Nephron (organoid): ENCODE measurements at regions not wholly inside any gene's neighbourhood (a gene's known extent, or its start where the extent isn't known, plus 50 kb on each side); places are given as distances from the start of the nearest gene placed in this dataset.

Experiments used
- H3K27ac Mint-ChIP-seq, 3 experiments: 2 replicates each; pipeline ENCODE4 v1.8.0; 2020; ENCODE audit warnings: mixed read lengths in 3 of 3, mild to moderate bottlenecking in 2 of 3, moderate library complexity in 1 of 3
- H3K27me3 Mint-ChIP-seq: 2 replicates; pipeline ENCODE4 v1.8.0; 2021; ENCODE audit warnings: low read depth, mild to moderate bottlenecking, moderate library complexity, mixed read lengths
- H3K36me3 Mint-ChIP-seq: 2 replicates; pipeline ENCODE4 v1.8.0; 2020; ENCODE audit warnings: low read depth, mixed read lengths
- H3K4me1 Mint-ChIP-seq: 2 replicates; pipeline ENCODE4 v1.8.0; 2020; ENCODE audit warnings: mixed read lengths
- H3K4me3 Mint-ChIP-seq, 3 experiments: 2 replicates each; pipeline ENCODE4 v1.8.0; 2020; ENCODE audit warnings: mild to moderate bottlenecking in 3 of 3, mixed read lengths in 3 of 3, moderate library complexity in 2 of 3
- H3K9me3 Mint-ChIP-seq: 2 replicates; pipeline ENCODE4 v1.8.0; 2020; ENCODE audit warnings: mixed read lengths
- TF ChIP-seq, protein P1 (sequence below), 3 experiments: fragments of 200-600 bp; sonication (generic); IDR thresholded peaks; one replicate each; pipeline ENCODE4 v1.5.0; 2021; ENCODE audit warnings: antibody characterized with exemption in 3 of 3; ENCODE audit not compliant: unreplicated experiment in 3 of 3

DNA sequence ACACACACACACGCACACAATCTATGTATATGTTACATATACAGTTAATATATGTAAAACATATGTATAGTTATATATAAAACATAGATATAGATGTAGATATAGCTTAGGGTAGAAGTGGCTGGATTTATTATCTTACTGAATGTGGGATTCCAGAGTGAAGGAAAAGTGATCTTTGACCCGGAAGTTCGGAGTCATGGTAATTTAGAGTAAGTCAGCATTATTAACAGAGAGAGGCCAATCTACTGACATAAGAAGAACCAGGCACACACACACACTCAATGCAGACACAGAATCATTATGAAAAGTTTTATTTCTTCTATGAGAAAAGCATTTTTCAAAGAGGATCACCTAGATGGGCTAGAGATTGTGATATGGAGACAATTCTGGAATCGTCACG, 384.2 kb upstream of the NOVA1 start:
- TF ChIP-seq, protein P1, sequence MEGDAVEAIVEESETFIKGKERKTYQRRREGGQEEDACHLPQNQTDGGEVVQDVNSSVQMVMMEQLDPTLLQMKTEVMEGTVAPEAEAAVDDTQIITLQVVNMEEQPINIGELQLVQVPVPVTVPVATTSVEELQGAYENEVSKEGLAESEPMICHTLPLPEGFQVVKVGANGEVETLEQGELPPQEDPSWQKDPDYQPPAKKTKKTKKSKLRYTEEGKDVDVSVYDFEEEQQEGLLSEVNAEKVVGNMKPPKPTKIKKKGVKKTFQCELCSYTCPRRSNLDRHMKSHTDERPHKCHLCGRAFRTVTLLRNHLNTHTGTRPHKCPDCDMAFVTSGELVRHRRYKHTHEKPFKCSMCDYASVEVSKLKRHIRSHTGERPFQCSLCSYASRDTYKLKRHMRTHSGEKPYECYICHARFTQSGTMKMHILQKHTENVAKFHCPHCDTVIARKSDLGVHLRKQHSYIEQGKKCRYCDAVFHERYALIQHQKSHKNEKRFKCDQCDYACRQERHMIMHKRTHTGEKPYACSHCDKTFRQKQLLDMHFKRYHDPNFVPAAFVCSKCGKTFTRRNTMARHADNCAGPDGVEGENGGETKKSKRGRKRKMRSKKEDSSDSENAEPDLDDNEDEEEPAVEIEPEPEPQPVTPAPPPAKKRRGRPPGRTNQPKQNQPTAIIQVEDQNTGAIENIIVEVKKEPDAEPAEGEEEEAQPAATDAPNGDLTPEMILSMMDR (IDR thresholded peaks at IDR 0.05; ENCODE audit: unreplicated experiment in 3 of 3) = no peak
- H3K27ac Mint-ChIP-seq = no peak overlapping the region
- H3K27me3 Mint-ChIP-seq = no peaks in the 10 kb centered on the region
- peaks cover 5% of the 10 kb centered on the region for H3K4me1 Mint-ChIP-seq
- no peaks in the 10 kb centered on the region for H3K9me3 Mint-ChIP-seq
- no peak overlapping the region for H3K4me3 Mint-ChIP-seq
- no peaks in the 10 kb centered on the region for H3K36me3 Mint-ChIP-seq

DNA sequence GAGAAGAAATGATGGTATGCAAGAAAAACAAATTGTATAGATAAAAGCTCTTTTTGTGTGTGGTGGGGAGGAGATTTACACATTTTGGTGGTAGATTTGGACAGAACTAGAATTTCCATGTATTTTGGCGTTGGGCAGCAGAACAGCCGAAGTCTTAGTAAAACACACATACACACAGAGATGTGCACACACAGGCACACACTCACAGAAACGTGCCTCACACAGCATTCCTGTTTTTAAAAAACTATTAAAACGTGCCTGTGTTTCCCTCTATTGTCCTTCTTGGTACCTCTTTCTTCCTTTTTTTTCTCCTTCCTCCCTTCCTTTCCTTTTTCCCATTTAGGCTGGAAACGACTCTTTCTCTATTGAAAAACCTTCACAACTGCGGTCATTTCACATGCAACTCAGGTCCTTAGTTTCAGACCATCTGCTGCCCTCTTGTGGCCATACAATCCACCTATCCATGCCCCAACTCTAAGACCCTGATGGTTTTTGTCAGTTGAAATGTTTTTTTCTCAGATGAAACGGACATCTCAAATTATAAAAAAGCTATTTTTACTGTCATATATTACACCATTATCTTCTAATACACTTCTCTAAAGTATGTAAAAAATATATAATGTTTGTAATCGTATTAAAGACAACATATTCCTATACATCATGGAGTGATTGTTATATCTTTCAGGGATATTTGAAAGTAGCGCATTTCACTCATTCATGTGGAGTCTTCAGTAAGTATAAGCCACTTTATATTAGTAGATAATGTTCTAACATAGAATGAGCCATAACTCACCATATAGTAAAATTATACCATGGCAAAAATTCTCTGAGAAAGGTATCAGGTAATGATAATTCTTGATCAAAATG, 386.7 kb upstream of the NOVA1 start:
- Mint-ChIP-seq H3K27ac (peak overlapping the region; percentile 3 to 24 (median 5)), H3K9me3 (no peaks in the 10 kb centered on the region), H3K4me1 (peaks cover 11% of the 10 kb centered on the region), H3K27me3 (no peaks in the 10 kb centered on the region), H3K4me3 (no peak overlapping the region), H3K36me3 (no peaks in the 10 kb centered on the region)
- TF ChIP-seq, protein P1 (IDR thresholded peaks at IDR 0.05; ENCODE audit: unreplicated experiment in 3 of 3) = peak; percentile 71 to 85 (median 81)

DNA sequence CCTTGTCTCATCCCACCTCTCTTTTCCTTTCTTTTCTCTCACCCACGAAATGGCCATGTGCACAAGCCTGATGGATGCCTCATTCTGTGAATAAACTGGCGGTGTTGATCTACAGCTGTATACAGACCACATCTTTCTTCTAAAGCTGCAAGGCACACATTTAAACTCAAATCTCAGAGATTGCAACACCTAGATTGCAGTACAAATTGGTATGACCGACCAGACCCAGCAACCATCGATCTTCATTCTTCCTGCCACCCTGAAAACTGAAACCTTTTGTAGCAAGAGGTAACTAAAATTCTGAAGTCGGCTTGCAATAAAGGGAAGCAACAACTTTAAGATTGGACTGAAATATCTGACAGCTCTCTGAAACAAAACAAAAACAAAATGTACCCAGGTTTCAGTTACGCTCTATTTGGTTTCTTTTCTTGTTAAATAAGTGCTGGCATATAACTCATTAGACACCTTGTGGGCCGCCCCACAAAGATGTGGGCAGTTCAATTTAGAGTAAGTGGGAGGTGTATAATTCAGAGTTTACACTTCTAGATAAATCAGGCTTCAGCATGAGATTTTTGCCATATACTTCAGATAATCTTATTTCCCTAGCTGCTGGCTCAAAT, 390.0 kb upstream of the NOVA1 start:
- TF ChIP-seq, protein P1 (IDR thresholded peaks at IDR 0.05; ENCODE audit: unreplicated experiment in 3 of 3) = no peak
- H3K4me3 Mint-ChIP-seq = no peak overlapping the region
- H3K9me3 Mint-ChIP-seq = no peaks in the 10 kb centered on the region
- H3K36me3 Mint-ChIP-seq = no peaks in the 10 kb centered on the region
- no peaks in the 10 kb centered on the region for H3K27me3 Mint-ChIP-seq
- H3K4me1 Mint-ChIP-seq = peaks cover 11% of the 10 kb centered on the region
- no peak overlapping the region for H3K27ac Mint-ChIP-seq

DNA sequence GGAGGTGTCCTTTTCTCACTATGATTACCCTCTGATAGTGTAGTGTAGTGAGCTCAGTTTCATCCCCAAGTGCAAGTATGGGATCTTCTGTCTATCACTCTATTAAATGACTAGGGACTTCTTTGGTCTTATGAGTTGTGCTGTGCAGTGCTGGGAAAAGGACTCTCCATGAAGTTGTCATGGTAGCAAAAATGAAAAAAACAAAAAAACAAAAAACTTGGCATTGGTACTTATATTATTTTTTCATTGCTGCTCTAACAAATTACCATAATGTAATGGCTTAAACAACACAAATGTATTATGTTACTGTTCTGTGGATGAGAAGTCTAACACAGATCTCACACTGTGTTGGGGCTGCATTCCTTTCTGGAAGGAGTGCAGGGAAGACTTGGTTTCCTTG, 393.1 kb upstream of the NOVA1 start:
- no peaks in the 10 kb centered on the region for H3K36me3 Mint-ChIP-seq
- no peaks in the 10 kb centered on the region for H3K27me3 Mint-ChIP-seq
- no peaks in the 10 kb centered on the region for H3K9me3 Mint-ChIP-seq
- TF ChIP-seq, protein P1 (IDR thresholded peaks at IDR 0.05; ENCODE audit: unreplicated experiment in 3 of 3) = no peak
- no peak overlapping the region for H3K4me3 Mint-ChIP-seq
- H3K27ac Mint-ChIP-seq = no peak overlapping the region
- H3K4me1 Mint-ChIP-seq = peaks cover 6% of the 10 kb centered on the region

DNA sequence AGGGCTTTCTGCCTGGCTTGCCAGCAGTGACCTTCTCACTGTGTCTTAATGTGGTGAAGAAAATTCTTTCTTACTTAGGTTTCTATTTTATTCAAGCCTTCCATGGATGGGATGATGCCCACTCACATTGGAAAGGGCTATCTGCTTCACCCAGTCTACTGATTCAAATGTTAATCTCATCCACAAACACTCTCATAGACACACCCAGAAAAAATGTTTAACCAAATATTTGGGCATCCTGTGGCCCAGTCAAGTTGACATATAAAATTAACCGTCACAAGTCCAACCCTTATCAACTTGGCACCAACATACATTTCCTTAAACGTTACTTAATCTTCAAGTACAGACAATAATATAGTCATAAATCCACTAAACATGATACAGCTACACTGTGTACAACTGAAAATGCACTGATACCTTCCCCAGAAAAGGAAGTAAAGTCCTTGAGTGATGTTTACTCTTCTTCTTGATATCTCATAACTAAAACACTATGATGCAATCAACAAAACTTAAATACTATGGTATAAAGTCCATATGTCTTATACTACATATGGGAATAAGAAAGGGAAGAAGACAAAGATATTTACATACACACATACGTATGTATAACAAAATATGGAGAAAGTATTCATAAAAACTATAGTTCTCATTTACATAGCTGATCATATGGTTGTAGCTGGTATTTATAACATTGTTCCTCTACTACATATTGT, 394.7 kb upstream of the NOVA1 start:
- H3K27me3 Mint-ChIP-seq = no peaks in the 10 kb centered on the region
- H3K4me1 Mint-ChIP-seq = peaks cover 11% of the 10 kb centered on the region
- no peaks in the 10 kb centered on the region for H3K9me3 Mint-ChIP-seq
- no peak overlapping the region for H3K4me3 Mint-ChIP-seq
- TF ChIP-seq, protein P1 (IDR thresholded peaks at IDR 0.05; ENCODE audit: unreplicated experiment in 3 of 3) = no peak
- no peaks in the 10 kb centered on the region for H3K36me3 Mint-ChIP-seq
- no peak overlapping the region for H3K27ac Mint-ChIP-seq
